Gastroesophageal sphincter (tissue), 3 donors: ENCODE measurements at regions not wholly inside any gene's neighbourhood (a gene's known extent, or its start where the extent isn't known, plus 50 kb on each side); places are given as distances from the start of the nearest gene placed in this dataset.

ENCODE experiments used
- CTCF ChIP-seq, 4 experiments: fragments of 200-600 bp in 2 of 4; fragments of 450-650 bp in 2 of 4; sonication (generic) in 1 of 4; IDR thresholded peaks; one replicate each; pipeline ENCODE4 v1.5.1; 2017 to 2019; ENCODE audit warnings: antibody characterized with exemption in 4 of 4, mild to moderate bottlenecking in 2 of 4, moderate library complexity in 2 of 4
- EP300 ChIP-seq: sonication (generic); formaldehyde crosslinking; IDR thresholded peaks from one replicate; pipeline ENCODE4 v1.6.1; 2017; ENCODE audit warnings: antibody characterized with exemption, mild to moderate bottlenecking
- POLR2A ChIP-seq, 2 donors: fragments of 450-650 bp; IDR thresholded peaks; one replicate each; pipeline ENCODE4 v1.6.1; 2017; ENCODE audit warnings: antibody characterized with exemption in 2 of 2, mild to moderate bottlenecking in 2 of 2, moderate library complexity in 1 of 2
- POLR2AphosphoS5 ChIP-seq: sonication (generic); formaldehyde crosslinking; IDR thresholded peaks from one replicate; pipeline ENCODE4 v1.6.1; 2017; ENCODE audit warnings: antibody characterized with exemption

GRCh38 chr20:6579417-6579816 lies 188.1 kb upstream of the BMP2 start:
- TF ChIP-seq CTCF (IDR thresholded peaks at IDR 0.05) (no peak), POLR2A (IDR thresholded peaks at IDR 0.05) (no peak), POLR2AphosphoS5 (no peak), EP300 (no peak)
